CD4-positive, alpha-beta T cell (primary cell): ENCODE measurements at regions not wholly inside any gene's neighbourhood (a gene's known extent, or its start where the extent isn't known, plus 50 kb on each side); places are given as distances from the start of the nearest gene placed in this dataset.

ENCODE experiments used
- ATAC-seq: fragments of 200-7000 bp; cut with Tn5 transposase; one replicate; pipeline ENCODE4 v1.10.0; 2022; ENCODE audit warnings: mild to moderate bottlenecking; ENCODE audit not compliant: poor library complexity
- CTCF ChIA-PET: fragments of 350-600 bp; sonication (Branson Sonifier 250); formaldehyde crosslinking; loops from one replicate; lab custom pipeline; 2021; ENCODE audit warnings: antibody characterized with exemption, inconsistent platforms; lab: Charles Lee
- POLR2A ChIA-PET: fragments of 350-600 bp; sonication (Branson Sonifier 250); formaldehyde crosslinking; loops from one replicate; lab custom pipeline; 2021; ENCODE audit warnings: antibody characterized with exemption, inconsistent platforms; lab: Charles Lee
- DNase-seq, 14 experiments: peaks; one replicate each; pipeline ENCODE4 v3.0.0-alpha.2; 2013 to 2020; ENCODE audit warnings: mixed read lengths in 2 of 14
- H3K27ac ChIP-seq, 2 donors: one replicate each; pipeline versions ENCODE4 v1.5.1 to v1.7.0; 2013; ENCODE audit warnings: low read length in 2 of 2, low read depth in 1 of 2, mild to moderate bottlenecking in 1 of 2
- H3K27me3 ChIP-seq, 2 experiments: 1 replicate in 1 of 2; 2 replicates in 1 of 2; pipeline versions ENCODE4 v1.6.1 to v1.7.0; 2013; ENCODE audit warnings: low read length in 2 of 2, control low read depth in 1 of 2, mild to moderate bottlenecking in 1 of 2, moderate library complexity in 1 of 2; ENCODE audit not compliant: insufficient read depth in 2 of 2, control insufficient read depth in 1 of 2
- H3K36me3 ChIP-seq: one replicate; pipeline ENCODE4 v1.6.1; 2013; ENCODE audit warnings: low read length, control low read depth; ENCODE audit not compliant: insufficient read depth
- H3K4me1 ChIP-seq: one replicate; pipeline ENCODE4 v1.6.1; 2013; ENCODE audit warnings: low read length, control low read depth; ENCODE audit not compliant: insufficient read depth
- H3K4me3 ChIP-seq: one replicate; pipeline ENCODE4 v1.5.1; 2013; ENCODE audit warnings: mild to moderate bottlenecking, low read length, moderate library complexity
- H3K9me3 ChIP-seq, 2 experiments: 1 replicate in 1 of 2; 2 replicates in 1 of 2; pipeline versions ENCODE4 v1.6.1 to v1.7.0; 2013; ENCODE audit warnings: low read length in 2 of 2, mild to moderate bottlenecking in 2 of 2, control low read depth in 1 of 2, moderate library complexity in 1 of 2; ENCODE audit not compliant: control insufficient read depth in 1 of 2, insufficient read depth in 1 of 2
- H3K27ac Mint-ChIP-seq: one replicate; pipeline ENCODE4 v1.8.0; 2020; ENCODE audit warnings: mixed read lengths
- H3K27me3 Mint-ChIP-seq: one replicate; pipeline ENCODE4 v1.8.0; 2021; ENCODE audit warnings: mixed read lengths
- H3K36me3 Mint-ChIP-seq: one replicate; pipeline ENCODE4 v1.8.0; 2021; ENCODE audit warnings: low read depth, mixed read lengths
- H3K4me1 Mint-ChIP-seq: one replicate; pipeline ENCODE4 v1.8.0; 2021; ENCODE audit warnings: low read depth, mixed read lengths
- H3K4me3 Mint-ChIP-seq: one replicate; pipeline ENCODE4 v1.8.0; 2020; ENCODE audit warnings: mild to moderate bottlenecking, mixed read lengths
- H3K9me3 Mint-ChIP-seq: one replicate; pipeline ENCODE4 v1.8.0; 2020; ENCODE audit warnings: mixed read lengths
- intact Hi-C, 2 experiments: fragments of 100-400 bp; cut with DNase I in 1 of 2; cut with micrococcal nuclease in 1 of 2; formaldehyde crosslinking; loops; one replicate each; pipeline versions ENCODE4 v1.15.1 to v1.9.0; 2023 to 2025; cut with DNase I, micrococcal nuclease
- TF ChIP-seq, protein P1 (sequence below): fragments of 200-600 bp; IDR thresholded peaks from one replicate; pipeline ENCODE4 v1.8.0; 2022; ENCODE audit warnings: antibody characterized with exemption, mild to moderate bottlenecking

DNA sequence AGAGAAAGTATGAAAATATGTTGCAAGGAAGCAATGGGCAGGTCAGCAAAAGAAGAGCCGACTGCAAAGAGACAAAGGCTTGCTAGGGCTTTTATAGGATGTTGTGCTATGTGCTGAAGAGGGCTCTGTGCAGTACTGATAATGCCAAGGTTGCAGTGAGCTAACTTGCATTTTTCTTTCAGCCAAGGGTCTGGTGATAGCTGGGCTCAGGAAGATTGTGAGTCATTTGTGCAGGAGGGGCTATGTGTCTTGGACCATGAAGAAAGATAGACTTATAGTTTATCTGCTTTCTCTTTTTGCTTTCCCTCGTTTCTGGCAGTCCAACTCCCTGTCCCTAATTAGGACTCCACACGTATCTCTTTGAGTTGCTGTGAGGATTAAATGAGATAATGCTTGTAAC, 64.5 kb upstream of the LRIG1 start:
- ATAC-seq: no peak
- no peaks in the 10 kb centered on the region for H3K4me1 Mint-ChIP-seq
- H3K27ac ChIP-seq: no peak overlapping the region
- H3K9me3 ChIP-seq: no peaks in the 10 kb centered on the region
- no peak overlapping the region for H3K4me3 ChIP-seq
- H3K4me1 ChIP-seq: no peaks in the 10 kb centered on the region
- CTCF ChIA-PET: no interaction called here
- H3K27ac Mint-ChIP-seq: no peak overlapping the region
- H3K27me3 Mint-ChIP-seq: no peaks in the 10 kb centered on the region
- DNase-seq: no peak
- no peak overlapping the region for H3K4me3 Mint-ChIP-seq
- TF ChIP-seq, protein P1, sequence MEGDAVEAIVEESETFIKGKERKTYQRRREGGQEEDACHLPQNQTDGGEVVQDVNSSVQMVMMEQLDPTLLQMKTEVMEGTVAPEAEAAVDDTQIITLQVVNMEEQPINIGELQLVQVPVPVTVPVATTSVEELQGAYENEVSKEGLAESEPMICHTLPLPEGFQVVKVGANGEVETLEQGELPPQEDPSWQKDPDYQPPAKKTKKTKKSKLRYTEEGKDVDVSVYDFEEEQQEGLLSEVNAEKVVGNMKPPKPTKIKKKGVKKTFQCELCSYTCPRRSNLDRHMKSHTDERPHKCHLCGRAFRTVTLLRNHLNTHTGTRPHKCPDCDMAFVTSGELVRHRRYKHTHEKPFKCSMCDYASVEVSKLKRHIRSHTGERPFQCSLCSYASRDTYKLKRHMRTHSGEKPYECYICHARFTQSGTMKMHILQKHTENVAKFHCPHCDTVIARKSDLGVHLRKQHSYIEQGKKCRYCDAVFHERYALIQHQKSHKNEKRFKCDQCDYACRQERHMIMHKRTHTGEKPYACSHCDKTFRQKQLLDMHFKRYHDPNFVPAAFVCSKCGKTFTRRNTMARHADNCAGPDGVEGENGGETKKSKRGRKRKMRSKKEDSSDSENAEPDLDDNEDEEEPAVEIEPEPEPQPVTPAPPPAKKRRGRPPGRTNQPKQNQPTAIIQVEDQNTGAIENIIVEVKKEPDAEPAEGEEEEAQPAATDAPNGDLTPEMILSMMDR: no peak
- intact Hi-C loops: no loop called here
- POLR2A ChIA-PET: no interaction called here
- H3K27me3 ChIP-seq: no peaks in the 10 kb centered on the region
- no peaks in the 10 kb centered on the region for H3K36me3 ChIP-seq
- H3K36me3 Mint-ChIP-seq: no peaks in the 10 kb centered on the region
- no peaks in the 10 kb centered on the region for H3K9me3 Mint-ChIP-seq

DNA sequence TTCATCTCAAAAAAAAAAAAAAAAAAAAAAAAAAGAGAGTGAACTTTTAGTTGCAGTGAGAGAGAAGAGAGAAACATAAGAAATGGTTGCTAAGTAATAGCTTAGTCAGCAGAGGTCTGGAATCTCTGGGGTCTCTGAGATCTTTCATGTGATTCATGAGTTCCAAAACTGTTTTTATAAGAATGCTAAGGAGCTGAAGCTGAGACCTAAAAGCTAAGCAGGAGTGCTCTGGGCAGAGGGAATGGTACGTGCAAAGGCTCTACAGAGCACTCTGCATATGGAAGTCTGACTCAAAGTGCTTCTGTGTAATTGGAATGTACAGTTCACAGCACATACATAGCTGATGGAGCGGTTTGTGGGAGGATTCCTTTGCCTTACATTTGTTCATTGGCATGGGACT, 66.3 kb upstream of the LRIG1 start:
- no peak overlapping the region for H3K27ac Mint-ChIP-seq
- no peak overlapping the region for H3K4me3 Mint-ChIP-seq
- TF ChIP-seq, protein P1: no peak
- DNase-seq: no peak
- POLR2A ChIA-PET: no interaction called here
- intact Hi-C loops: no loop called here
- no peak overlapping the region for H3K4me3 ChIP-seq
- CTCF ChIA-PET: no interaction called here
- ATAC-seq: no peak
- H3K4me1 ChIP-seq: no peaks in the 10 kb centered on the region
- no peaks in the 10 kb centered on the region for H3K4me1 Mint-ChIP-seq
- H3K36me3 Mint-ChIP-seq: no peaks in the 10 kb centered on the region
- H3K27me3 Mint-ChIP-seq: no peaks in the 10 kb centered on the region
- no peaks in the 10 kb centered on the region for H3K9me3 Mint-ChIP-seq
- H3K9me3 ChIP-seq: no peaks in the 10 kb centered on the region
- H3K36me3 ChIP-seq: no peaks in the 10 kb centered on the region
- no peak overlapping the region for H3K27ac ChIP-seq
- H3K27me3 ChIP-seq: no peaks in the 10 kb centered on the region

DNA sequence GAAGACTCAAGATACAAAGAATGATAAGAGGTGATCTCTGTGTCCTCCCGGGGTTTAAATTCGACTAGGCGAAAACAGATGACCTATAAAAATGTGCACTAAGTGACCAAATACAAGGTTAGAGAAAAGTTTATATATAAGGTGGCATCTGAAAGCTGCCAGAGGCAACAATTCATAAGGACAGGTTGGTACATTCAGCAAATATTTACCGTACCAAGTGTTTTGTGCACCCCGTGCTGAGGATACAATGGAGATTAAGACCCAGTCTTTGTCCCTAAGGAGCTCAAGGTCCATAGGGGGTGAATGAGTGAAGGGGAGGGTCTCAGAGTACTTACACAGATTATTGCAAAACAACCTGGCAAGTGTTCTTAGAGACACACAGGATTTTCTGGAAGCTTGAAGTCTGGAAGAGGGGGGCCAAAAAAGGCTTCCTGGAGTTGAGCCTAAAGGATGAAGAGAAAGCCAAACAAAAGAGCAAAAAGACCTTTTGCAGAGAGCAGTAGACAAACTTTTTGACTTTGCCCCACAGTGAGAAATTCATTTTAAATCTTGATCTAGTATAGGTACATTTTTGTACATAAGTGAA, 71.4 kb upstream of the LRIG1 start:
- DNase-seq: no peak
- no peak overlapping the region for H3K4me3 Mint-ChIP-seq
- H3K27me3 Mint-ChIP-seq: no peaks in the 10 kb centered on the region
- intact Hi-C loops: no loop called here
- Histone ChIP-seq H3K4me3 (no peak overlapping the region), H3K27me3 (peaks cover 0 to 2% of the 10 kb centered on the region in 2 experiments), H3K36me3 (no peaks in the 10 kb centered on the region), H3K27ac (no peak overlapping the region), H3K9me3 (no peaks in the 10 kb centered on the region), H3K4me1 (no peaks in the 10 kb centered on the region)
- H3K9me3 Mint-ChIP-seq: no peaks in the 10 kb centered on the region
- TF ChIP-seq, protein P1: no peak
- ChIA-PET POLR2A (no interaction called here), CTCF (no interaction called here)
- ATAC-seq: no peak
- H3K36me3 Mint-ChIP-seq: no peaks in the 10 kb centered on the region
- H3K4me1 Mint-ChIP-seq: no peaks in the 10 kb centered on the region
- H3K27ac Mint-ChIP-seq: no peak overlapping the region
